Breast epithelium (tissue), 3 donors: ENCODE measurements at regions not wholly inside any gene's neighbourhood (a gene's known extent, or its start where the extent isn't known, plus 50 kb on each side); places are given as distances from the start of the nearest gene placed in this dataset.

ENCODE experiments used
- CTCF ChIP-seq, 3 donors: fragments of 450-650 bp; IDR thresholded peaks; one replicate each; pipeline ENCODE4 v1.5.1; 2016 to 2017; ENCODE audit warnings: antibody characterized with exemption in 3 of 3, mild to moderate bottlenecking in 3 of 3, moderate library complexity in 3 of 3
- POLR2AphosphoS5 ChIP-seq, 3 donors: sonication (generic); formaldehyde crosslinking; IDR thresholded peaks; one replicate each; pipeline ENCODE4 v1.6.1; 2017; ENCODE audit warnings: antibody characterized with exemption in 3 of 3

DNA sequence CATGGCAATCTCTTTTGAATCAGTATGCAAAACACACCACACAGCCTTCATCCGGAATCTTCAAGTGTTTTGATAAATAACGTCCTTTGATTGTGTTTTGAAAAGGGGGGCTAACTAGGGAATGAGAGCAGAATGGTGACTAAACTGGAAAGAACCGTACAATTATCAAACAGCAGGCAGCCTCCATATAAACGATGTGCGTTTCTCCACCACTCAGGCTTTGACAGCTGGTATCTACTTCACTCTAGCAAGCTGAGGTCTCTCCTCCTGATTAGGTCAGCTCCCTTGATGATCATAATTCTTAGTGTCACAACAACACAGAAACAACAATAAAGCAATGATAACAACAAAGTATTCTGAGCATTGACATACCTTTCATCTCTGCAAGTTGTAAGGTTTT lies 465.9 kb downstream of the TUSC1 start:
- TF ChIP-seq CTCF (IDR thresholded peaks at IDR 0.05) (no peak), POLR2AphosphoS5 (IDR thresholded peaks at IDR 0.05) (no peak)
